KMS-11 (cell line): ENCODE measurements at regions not wholly inside any gene's neighbourhood (a gene's known extent, or its start where the extent isn't known, plus 50 kb on each side); places are given as distances from the start of the nearest gene placed in this dataset.
"Not testable (repeated sequence)": the region's sequence is repeated elsewhere in the genome, so short reads cannot be mapped to it uniquely, and the experiment has no call there.

Experiments used
- H2AFZ ChIP-seq: fragments of 200-600 bp; sonication (generic); 2 replicates; pipeline ENCODE4 v1.6.1; 2016; ENCODE audit warnings: antibody characterized with exemption, mixed run types, low read depth
- H3K27ac ChIP-seq: fragments of 200-600 bp; sonication (generic); 2 replicates; pipeline ENCODE4 v1.6.1; 2016; ENCODE audit warnings: mild to moderate bottlenecking, mixed run types
- H3K27me3 ChIP-seq: fragments of 200-600 bp; sonication (generic); 2 replicates; pipeline ENCODE4 v1.6.1; 2017; ENCODE audit warnings: mild to moderate bottlenecking, low read depth, mixed run types, moderate library complexity; ENCODE audit not compliant: insufficient read depth
- H3K36me3 ChIP-seq: fragments of 200-600 bp; sonication (generic); 2 replicates; pipeline ENCODE4 v1.6.1; 2017; ENCODE audit warnings: mild to moderate bottlenecking, mixed run types; ENCODE audit not compliant: insufficient read depth
- H3K4me1 ChIP-seq: fragments of 200-600 bp; sonication (generic); 2 replicates; pipeline ENCODE4 v1.6.1; 2016; ENCODE audit warnings: mild to moderate bottlenecking, low read depth, mixed run types; ENCODE audit not compliant: poor library complexity, severe bottlenecking
- H3K4me2 ChIP-seq: fragments of 200-600 bp; sonication (generic); 2 replicates; pipeline ENCODE4 v1.7.0; 2016; ENCODE audit warnings: mild to moderate bottlenecking, mixed run types
- H3K4me3 ChIP-seq: fragments of 200-600 bp; sonication (generic); IDR thresholded peaks from 2 replicates; pipeline ENCODE4 v1.6.1; 2017; ENCODE audit warnings: low read depth, low read length, mixed read lengths; ENCODE audit not compliant: insufficient read depth
- H3K79me2 ChIP-seq: fragments of 200-600 bp; sonication (generic); 2 replicates; pipeline ENCODE4 v1.6.1; 2016; ENCODE audit warnings: low read depth, mixed run types; ENCODE audit not compliant: insufficient read depth
- H3K9ac ChIP-seq: fragments of 200-600 bp; sonication (generic); 2 replicates; pipeline ENCODE4 v1.6.1; 2016; ENCODE audit warnings: mild to moderate bottlenecking, mixed run types
- H4K20me1 ChIP-seq: fragments of 200-600 bp; sonication (generic); 2 replicates; pipeline ENCODE4 v1.6.1; 2016; ENCODE audit warnings: mild to moderate bottlenecking, mixed run types; ENCODE audit not compliant: insufficient read depth
- TF ChIP-seq, protein P1 (sequence below): fragments of 200-600 bp; sonication (generic); conservative IDR thresholded peaks from 2 replicates; pipeline ENCODE4 v1.6.1; 2017; ENCODE audit warnings: low read depth, mild to moderate bottlenecking, antibody characterized with exemption, low read length, moderate library complexity, mixed read lengths

DNA sequence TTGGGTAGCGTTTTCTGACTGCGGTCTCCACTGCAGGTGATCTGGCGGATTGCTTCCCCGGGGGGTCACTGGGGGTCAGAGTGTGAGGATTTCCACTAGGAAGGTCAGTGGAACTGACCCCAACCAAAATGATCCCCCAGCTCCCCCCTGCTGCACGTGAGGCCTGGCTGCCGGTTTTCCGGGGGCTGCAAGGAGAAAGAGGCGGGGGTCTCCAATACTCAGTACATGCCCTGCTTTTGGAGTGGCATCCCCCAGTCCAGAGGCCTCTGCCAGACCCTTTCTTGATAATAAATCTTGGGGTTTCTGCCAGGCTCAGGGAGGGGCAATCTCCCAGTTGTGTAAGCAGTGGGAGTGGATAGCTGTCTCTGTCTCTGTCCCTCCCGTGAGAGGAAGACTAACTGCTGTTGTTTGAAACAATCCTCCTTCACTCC, 71.5 kb upstream of the RTL6 start:
- no peaks in the 10 kb centered on the region for H3K4me1 ChIP-seq
- no peaks in the 10 kb centered on the region for H3K79me2 ChIP-seq
- no peaks in the 10 kb centered on the region for H3K36me3 ChIP-seq
- no peak overlapping the region for H3K9ac ChIP-seq
- H3K27me3 ChIP-seq, result peaks cover 6% of the 10 kb centered on the region; the same call in 1 of the 2 replicates
- H4K20me1 ChIP-seq, result no peaks in the 10 kb centered on the region
- no peak overlapping the region for H3K4me2 ChIP-seq
- TF ChIP-seq, protein P1, sequence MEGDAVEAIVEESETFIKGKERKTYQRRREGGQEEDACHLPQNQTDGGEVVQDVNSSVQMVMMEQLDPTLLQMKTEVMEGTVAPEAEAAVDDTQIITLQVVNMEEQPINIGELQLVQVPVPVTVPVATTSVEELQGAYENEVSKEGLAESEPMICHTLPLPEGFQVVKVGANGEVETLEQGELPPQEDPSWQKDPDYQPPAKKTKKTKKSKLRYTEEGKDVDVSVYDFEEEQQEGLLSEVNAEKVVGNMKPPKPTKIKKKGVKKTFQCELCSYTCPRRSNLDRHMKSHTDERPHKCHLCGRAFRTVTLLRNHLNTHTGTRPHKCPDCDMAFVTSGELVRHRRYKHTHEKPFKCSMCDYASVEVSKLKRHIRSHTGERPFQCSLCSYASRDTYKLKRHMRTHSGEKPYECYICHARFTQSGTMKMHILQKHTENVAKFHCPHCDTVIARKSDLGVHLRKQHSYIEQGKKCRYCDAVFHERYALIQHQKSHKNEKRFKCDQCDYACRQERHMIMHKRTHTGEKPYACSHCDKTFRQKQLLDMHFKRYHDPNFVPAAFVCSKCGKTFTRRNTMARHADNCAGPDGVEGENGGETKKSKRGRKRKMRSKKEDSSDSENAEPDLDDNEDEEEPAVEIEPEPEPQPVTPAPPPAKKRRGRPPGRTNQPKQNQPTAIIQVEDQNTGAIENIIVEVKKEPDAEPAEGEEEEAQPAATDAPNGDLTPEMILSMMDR, result no peak
- H3K4me3 ChIP-seq, result no peak overlapping the region
- no peak overlapping the region for H2AFZ ChIP-seq
- H3K27ac ChIP-seq, result no peak overlapping the region

DNA sequence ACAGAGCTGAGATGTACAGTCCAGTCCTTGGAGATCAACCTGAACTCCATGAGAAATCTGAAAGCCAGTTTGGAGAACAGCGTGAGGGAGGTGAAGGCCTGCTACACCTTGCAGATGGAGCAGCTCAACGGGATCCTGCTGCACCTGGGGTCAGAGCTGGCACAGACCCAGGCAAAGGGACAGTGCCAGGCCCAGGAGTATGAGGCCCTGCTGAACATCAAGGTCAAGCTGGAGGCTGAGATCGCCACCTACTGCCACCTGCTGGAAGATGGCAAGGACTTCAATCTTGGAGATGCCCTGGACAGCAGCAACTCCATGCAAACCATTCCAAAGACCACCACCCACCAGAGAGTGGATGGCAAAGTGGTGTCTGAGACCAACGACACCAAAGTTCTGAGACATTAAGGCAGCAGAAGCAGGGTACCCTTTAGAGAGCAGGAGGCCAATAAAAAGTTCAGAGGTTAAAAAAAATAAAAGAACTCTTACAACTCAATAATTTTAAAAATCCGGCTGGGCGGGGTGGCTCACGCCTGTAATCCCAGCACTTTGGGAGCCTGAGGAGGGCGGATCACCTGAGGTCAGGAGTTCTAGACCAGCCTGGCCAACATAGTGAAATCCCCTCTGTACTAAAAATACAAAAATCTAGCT, 69.9 kb upstream of the RTL6 start:
- no peaks in the 10 kb centered on the region for H4K20me1 ChIP-seq
- H3K4me2 ChIP-seq, result no peak overlapping the region
- no peaks in the 10 kb centered on the region for H3K79me2 ChIP-seq
- H3K36me3 ChIP-seq, result no peaks in the 10 kb centered on the region
- H3K4me3 ChIP-seq, result no peak overlapping the region
- TF ChIP-seq, protein P1, result no peak
- no peak overlapping the region for H3K9ac ChIP-seq
- H3K27ac ChIP-seq, result no peak overlapping the region
- no peak overlapping the region for H2AFZ ChIP-seq
- H3K4me1 ChIP-seq, result no peaks in the 10 kb centered on the region
- H3K27me3 ChIP-seq, result peaks cover 7% of the 10 kb centered on the region; the same call in 1 of the 2 replicates

DNA sequence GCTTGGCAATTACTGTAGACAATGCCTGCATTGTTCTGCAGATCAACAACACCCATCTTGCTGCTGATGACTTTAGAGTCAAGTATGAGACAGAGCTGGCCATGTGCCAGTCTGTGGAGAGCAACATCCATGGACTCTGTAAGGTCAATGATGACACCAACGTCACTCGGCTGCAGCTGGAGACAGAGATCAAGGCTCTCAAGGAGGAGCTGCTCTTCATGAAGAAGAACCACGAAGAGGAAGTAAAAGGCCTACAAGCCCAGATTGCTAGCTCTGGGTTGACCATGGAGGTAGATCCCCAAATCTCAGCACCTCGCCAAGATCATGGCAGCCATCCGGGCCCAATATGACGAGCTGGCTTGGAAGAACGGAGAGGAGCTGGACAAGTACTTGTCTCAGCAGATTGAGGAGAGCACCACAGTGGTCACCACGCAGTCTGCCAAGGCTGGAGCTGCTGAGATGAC, 69.4 kb upstream of the RTL6 start:
- not testable (repeated sequence) for H2AFZ ChIP-seq, H3K27ac ChIP-seq, H3K79me2 ChIP-seq, H3K27me3 ChIP-seq, H3K4me3 ChIP-seq, H3K9ac ChIP-seq, H3K36me3 ChIP-seq, H3K4me2 ChIP-seq, H4K20me1 ChIP-seq, H3K4me1 ChIP-seq

DNA sequence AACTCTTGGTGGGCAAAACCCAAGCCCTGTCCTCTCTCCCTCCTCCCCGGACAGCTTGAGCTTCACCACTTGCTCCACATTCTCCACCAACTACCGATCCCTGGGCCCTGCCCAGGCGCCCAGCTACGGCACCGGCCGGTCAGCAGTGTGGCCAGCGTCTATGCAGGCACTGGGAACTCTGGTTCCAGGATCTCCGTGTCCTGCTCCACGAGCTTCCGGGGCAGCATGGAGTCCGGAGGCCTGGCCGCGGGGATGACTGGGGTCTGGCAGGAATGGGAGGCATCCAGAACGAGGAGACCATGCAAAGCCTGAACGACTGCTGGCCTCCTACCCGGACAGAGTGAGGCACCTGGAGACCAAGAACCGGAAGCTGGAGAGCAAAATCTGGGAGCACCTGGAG, 68.9 kb upstream of the RTL6 start:
- Histone ChIP-seq H3K79me2 (no peaks in the 10 kb centered on the region), H3K9ac (no peak overlapping the region), H4K20me1 (no peaks in the 10 kb centered on the region), H3K4me2 (no peak overlapping the region), H2AFZ (no peak overlapping the region), H3K27me3 (peaks cover 11% of the 10 kb centered on the region; the same call in 1 of the 2 replicates), H3K36me3 (no peaks in the 10 kb centered on the region), H3K4me1 (no peaks in the 10 kb centered on the region), H3K27ac (no peak overlapping the region), H3K4me3 (no peak overlapping the region)
- TF ChIP-seq, protein P1, result no peak

DNA sequence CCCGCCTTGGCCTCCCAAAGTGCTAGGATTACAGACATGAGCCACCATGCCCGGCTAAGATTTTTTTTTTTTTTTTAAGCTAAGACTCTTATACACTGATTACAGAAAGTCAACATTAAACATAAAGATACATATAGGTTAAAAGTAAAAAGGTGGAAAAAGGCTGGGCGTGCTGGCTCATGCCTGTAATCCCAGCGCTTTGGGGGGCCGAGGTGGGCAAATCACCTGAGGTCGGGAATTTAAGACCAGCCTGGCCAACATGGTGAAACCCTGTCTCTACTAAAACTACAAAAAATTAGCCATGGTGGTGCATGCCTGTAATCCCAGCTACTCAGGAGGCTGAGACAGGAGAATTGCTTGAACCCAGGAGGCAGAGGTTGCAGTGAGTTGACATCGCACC, 64.6 kb upstream of the RTL6 start:
- H3K4me1 ChIP-seq, H3K9ac ChIP-seq, H3K27ac ChIP-seq, H3K36me3 ChIP-seq, H3K4me3 ChIP-seq, H2AFZ ChIP-seq, H3K4me2 ChIP-seq, H3K79me2 ChIP-seq, H4K20me1 ChIP-seq: not testable (repeated sequence)
- peaks cover 18% of the 10 kb centered on the region; the same call in 1 of the 2 replicates for H3K27me3 ChIP-seq
